Activated T-cell treated with anti-CD3 and anti-CD28 coated beads, Interleukin-2, amount 50 U/mL, for 4 hours (primary cell): ENCODE measurements at regions not wholly inside any gene's neighbourhood (a gene's known extent, or its start where the extent isn't known, plus 50 kb on each side); places are given as distances from the start of the nearest gene placed in this dataset.

Experiments
- ATAC-seq, 2 donors: fragments of 200-7000 bp; cut with Tn5 transposase; one replicate each; pipeline ENCODE4 v1.10.0; 2021
- DNase-seq: peaks from one replicate; pipeline ENCODE4 v3.0.0-alpha.2; 2020
- H3K27me3 Mint-ChIP-seq: one replicate; pipeline ENCODE4 v1.8.0; 2021; ENCODE audit warnings: low read depth, mixed read lengths
- H3K36me3 Mint-ChIP-seq: one replicate; pipeline ENCODE4 v1.8.0; 2022; ENCODE audit warnings: mixed read lengths; ENCODE audit not compliant: insufficient read depth
- H3K4me1 Mint-ChIP-seq: one replicate; pipeline ENCODE4 v1.8.0; 2021; ENCODE audit warnings: low read depth, mixed read lengths
- H3K4me3 Mint-ChIP-seq: one replicate; pipeline ENCODE4 v1.8.0; 2021; ENCODE audit warnings: mild to moderate bottlenecking, moderate library complexity, mixed read lengths
- H3K9me3 Mint-ChIP-seq: one replicate; pipeline ENCODE4 v1.8.0; 2021; ENCODE audit warnings: mixed read lengths

- Mint-ChIP-seq H3K4me3 (no peak overlapping the region), H3K9me3 (no peaks in the 10 kb centered on the region), H3K36me3 (no peaks in the 10 kb centered on the region), H3K4me1 (no peaks in the 10 kb centered on the region), H3K27me3 (peaks cover 33% of the 10 kb centered on the region)
- DNase-seq (no peak), ATAC-seq (no peak)
Measured at GRCh38 chr6:165820407-165820806, 157.4 kb upstream of the PDE10A start.

- ATAC-seq (no peak), DNase-seq (no peak)
- Mint-ChIP-seq H3K36me3 (no peaks in the 10 kb centered on the region), H3K27me3 (peaks cover 33% of the 10 kb centered on the region), H3K4me1 (no peaks in the 10 kb centered on the region), H3K4me3 (no peak overlapping the region), H3K9me3 (no peaks in the 10 kb centered on the region)
Measured at GRCh38 chr6:165819394-165819793, 156.4 kb upstream of the PDE10A start.

GRCh38 chr6:165818200-165818599 lies 155.2 kb upstream of the PDE10A start:
- Mint-ChIP-seq H3K9me3 (no peaks in the 10 kb centered on the region), H3K4me1 (no peaks in the 10 kb centered on the region), H3K4me3 (no peak overlapping the region), H3K27me3 (peaks cover 33% of the 10 kb centered on the region), H3K36me3 (no peaks in the 10 kb centered on the region)
- DNase-seq (no peak), ATAC-seq (no peak)

- Mint-ChIP-seq H3K36me3 (no peaks in the 10 kb centered on the region), H3K4me3 (no peak overlapping the region), H3K9me3 (no peaks in the 10 kb centered on the region), H3K27me3 (peaks cover 33% of the 10 kb centered on the region), H3K4me1 (no peaks in the 10 kb centered on the region)
- DNase-seq: no peak
- no peak for ATAC-seq
Measured at GRCh38 chr6:165817771-165818170, 154.7 kb upstream of the PDE10A start.

GRCh38 chr6:165817148-165817547 lies 154.1 kb upstream of the PDE10A start:
- Mint-ChIP-seq H3K4me1 (no peaks in the 10 kb centered on the region), H3K36me3 (no peaks in the 10 kb centered on the region), H3K4me3 (no peak overlapping the region), H3K27me3 (peaks cover 33% of the 10 kb centered on the region), H3K9me3 (no peaks in the 10 kb centered on the region)
- no peak for DNase-seq
- ATAC-seq: no peak

GRCh38 chr6:165814679-165815078 lies 151.6 kb upstream of the PDE10A start:
- peaks cover 22% of the 10 kb centered on the region for H3K27me3 Mint-ChIP-seq
- no peak for ATAC-seq
- H3K9me3 Mint-ChIP-seq: peaks cover 7% of the 10 kb centered on the region
- DNase-seq: no peak
- H3K36me3 Mint-ChIP-seq: no peaks in the 10 kb centered on the region
- no peak overlapping the region for H3K4me3 Mint-ChIP-seq
- H3K4me1 Mint-ChIP-seq: no peaks in the 10 kb centered on the region

- peaks cover 6% of the 10 kb centered on the region for H3K27me3 Mint-ChIP-seq
- ATAC-seq (no peak), DNase-seq (no peak)
- H3K4me3 Mint-ChIP-seq: no peak overlapping the region
- H3K36me3 Mint-ChIP-seq: no peaks in the 10 kb centered on the region
- H3K9me3 Mint-ChIP-seq: peaks cover 12% of the 10 kb centered on the region
- no peaks in the 10 kb centered on the region for H3K4me1 Mint-ChIP-seq
Measured at GRCh38 chr6:165811512-165811911, 148.5 kb upstream of the PDE10A start.

- no peaks in the 10 kb centered on the region for H3K36me3 Mint-ChIP-seq
- ATAC-seq (no peak), DNase-seq (no peak)
- H3K9me3 Mint-ChIP-seq: peaks cover 12% of the 10 kb centered on the region
- H3K4me3 Mint-ChIP-seq: no peak overlapping the region
- H3K27me3 Mint-ChIP-seq: peaks cover 25% of the 10 kb centered on the region
- peaks cover 3% of the 10 kb centered on the region for H3K4me1 Mint-ChIP-seq
Measured at GRCh38 chr6:165808021-165808420, 145.0 kb upstream of the PDE10A start.

- Mint-ChIP-seq H3K9me3 (peaks cover 12% of the 10 kb centered on the region), H3K4me3 (no peak overlapping the region), H3K36me3 (no peaks in the 10 kb centered on the region), H3K27me3 (peaks cover 29% of the 10 kb centered on the region), H3K4me1 (peaks cover 3% of the 10 kb centered on the region)
- ATAC-seq (no peak), DNase-seq (no peak)
Measured at GRCh38 chr6:165807249-165807960, 144.4 kb upstream of the PDE10A start.

- H3K27me3 Mint-ChIP-seq: peaks cover 29% of the 10 kb centered on the region
- H3K4me3 Mint-ChIP-seq: no peak overlapping the region
- ATAC-seq: no peak
- no peak for DNase-seq
- peaks cover 3% of the 10 kb centered on the region for H3K4me1 Mint-ChIP-seq
- peaks cover 12% of the 10 kb centered on the region for H3K9me3 Mint-ChIP-seq
- no peaks in the 10 kb centered on the region for H3K36me3 Mint-ChIP-seq
Measured at GRCh38 chr6:165806126-165806810, 143.2 kb upstream of the PDE10A start.

GRCh38 chr6:165805636-165806035 lies 142.6 kb upstream of the PDE10A start:
- no peak for ATAC-seq
- Mint-ChIP-seq H3K4me3 (no peak overlapping the region), H3K4me1 (peaks cover 3% of the 10 kb centered on the region), H3K27me3 (peaks cover 31% of the 10 kb centered on the region), H3K9me3 (peaks cover 12% of the 10 kb centered on the region), H3K36me3 (no peaks in the 10 kb centered on the region)
- no peak for DNase-seq

- no peaks in the 10 kb centered on the region for H3K36me3 Mint-ChIP-seq
- H3K9me3 Mint-ChIP-seq: peaks cover 7% of the 10 kb centered on the region
- H3K4me3 Mint-ChIP-seq: no peak overlapping the region
- DNase-seq (no peak), ATAC-seq (peak in 1 of 2 donors; percentile 18)
- H3K27me3 Mint-ChIP-seq: peaks cover 31% of the 10 kb centered on the region
- H3K4me1 Mint-ChIP-seq: peaks cover 3% of the 10 kb centered on the region
Measured at GRCh38 chr6:165805067-165805555, 142.1 kb upstream of the PDE10A start.

GRCh38 chr6:165804331-165805066 lies 141.5 kb upstream of the PDE10A start:
- H3K9me3 Mint-ChIP-seq: peaks cover 4% of the 10 kb centered on the region
- H3K4me3 Mint-ChIP-seq: no peak overlapping the region
- peaks cover 31% of the 10 kb centered on the region for H3K27me3 Mint-ChIP-seq
- no peak for ATAC-seq
- DNase-seq: no peak
- peaks cover 3% of the 10 kb centered on the region for H3K4me1 Mint-ChIP-seq
- H3K36me3 Mint-ChIP-seq: no peaks in the 10 kb centered on the region

- H3K4me1 Mint-ChIP-seq: peaks cover 3% of the 10 kb centered on the region
Measured at GRCh38 chr6:165800337-165800736, 137.3 kb upstream of the PDE10A start.

More at GRCh38 chr6:165800337-165800736, 137.3 kb upstream of the PDE10A start:
- DNase-seq: no peak
- ATAC-seq: no peak
- Mint-ChIP-seq H3K36me3 (no peaks in the 10 kb centered on the region), H3K27me3 (peaks cover 22% of the 10 kb centered on the region), H3K9me3 (no peaks in the 10 kb centered on the region), H3K4me3 (no peak overlapping the region)
